LNCAP (cell line): ENCODE measurements at regions not wholly inside any gene's neighbourhood (a gene's known extent, or its start where the extent isn't known, plus 50 kb on each side); places are given as distances from the start of the nearest gene placed in this dataset.

Experiments
- CTCF ChIP-seq: fragments of 450-650 bp; IDR thresholded peaks from 2 replicates; pipeline ENCODE4 v1.5.1; 2017; ENCODE audit warnings: mild to moderate bottlenecking

GRCh38 chr16:26791169-26791568 is 275.6 kb upstream of the C16orf82 start:
- TF ChIP-seq CTCF: no peak

GRCh38 chr16:26795184-26795583 is 271.5 kb upstream of the C16orf82 start:
- no peak for TF ChIP-seq CTCF

GRCh38 chr16:26801628-26802027 is 265.1 kb upstream of the C16orf82 start:
- TF ChIP-seq CTCF: no peak

GRCh38 chr16:26802440-26802839 is 264.3 kb upstream of the C16orf82 start:
- TF ChIP-seq CTCF: no peak

GRCh38 chr16:26802965-26803364 is 263.8 kb upstream of the C16orf82 start:
- no peak for TF ChIP-seq CTCF

GRCh38 chr16:26806657-26807056 is 260.1 kb upstream of the C16orf82 start:
- no peak for TF ChIP-seq CTCF

GRCh38 chr16:26809461-26809860 is 257.3 kb upstream of the C16orf82 start:
- TF ChIP-seq CTCF: no peak

- no peak for TF ChIP-seq CTCF
Observed at GRCh38 chr16:26816266-26816665, 250.5 kb upstream of the C16orf82 start.
